ENCODE measurements at regions not wholly inside any gene's neighbourhood (a gene's known extent, or its start where the extent isn't known, plus 50 kb on each side); places are given as distances from the start of the nearest gene placed in this dataset.

GRCh38 chr7:124692425-124692824, 73.2 kb downstream of the GPR37 start:
- Histone ChIP-seq H2AFZ (ENCODE audit: low read length) (no peak overlapping the region), H3K4me1 (ENCODE audit: insufficient read depth, low read length, severe bottlenecking) (no peaks in the 10 kb centered on the region), H3K79me2 (ENCODE audit: insufficient read depth, low read length) (no peaks in the 10 kb centered on the region), H3K9me3 (ENCODE audit: low read length) (no peaks in the 10 kb centered on the region), H3K36me3 (ENCODE audit: insufficient read depth, low read length) (no peaks in the 10 kb centered on the region), H3K9me2 (ENCODE audit: low read depth, low read length) (0 out of 2 replicates have a peak, but pooled peaks cover 3% of the 10 kb centered on the region), H3K4me3 (ENCODE audit: low read depth, low read length, poor library complexity, severe bottlenecking) (no peak overlapping the region), H4K20me1 (ENCODE audit: insufficient read depth, low read length) (no peaks in the 10 kb centered on the region), H3K9ac (ENCODE audit: low read length) (no peak overlapping the region), H3F3A (ENCODE audit: insufficient read depth, low read length) (no peaks in the 10 kb centered on the region), H3K27ac (ENCODE audit: low read depth, low read length, poor library complexity, severe bottlenecking) (no peak overlapping the region), H3K4me2 (ENCODE audit: low read length) (no peak overlapping the region), H3K27me3 (ENCODE audit: insufficient read depth, low read length) (no peaks in the 10 kb centered on the region)
- no peak for TF ChIP-seq EZH2 (IDR thresholded peaks at IDR 0.05; ENCODE audit: borderline replicate concordance, low read length)
- TF ChIP-seq, protein P1, sequence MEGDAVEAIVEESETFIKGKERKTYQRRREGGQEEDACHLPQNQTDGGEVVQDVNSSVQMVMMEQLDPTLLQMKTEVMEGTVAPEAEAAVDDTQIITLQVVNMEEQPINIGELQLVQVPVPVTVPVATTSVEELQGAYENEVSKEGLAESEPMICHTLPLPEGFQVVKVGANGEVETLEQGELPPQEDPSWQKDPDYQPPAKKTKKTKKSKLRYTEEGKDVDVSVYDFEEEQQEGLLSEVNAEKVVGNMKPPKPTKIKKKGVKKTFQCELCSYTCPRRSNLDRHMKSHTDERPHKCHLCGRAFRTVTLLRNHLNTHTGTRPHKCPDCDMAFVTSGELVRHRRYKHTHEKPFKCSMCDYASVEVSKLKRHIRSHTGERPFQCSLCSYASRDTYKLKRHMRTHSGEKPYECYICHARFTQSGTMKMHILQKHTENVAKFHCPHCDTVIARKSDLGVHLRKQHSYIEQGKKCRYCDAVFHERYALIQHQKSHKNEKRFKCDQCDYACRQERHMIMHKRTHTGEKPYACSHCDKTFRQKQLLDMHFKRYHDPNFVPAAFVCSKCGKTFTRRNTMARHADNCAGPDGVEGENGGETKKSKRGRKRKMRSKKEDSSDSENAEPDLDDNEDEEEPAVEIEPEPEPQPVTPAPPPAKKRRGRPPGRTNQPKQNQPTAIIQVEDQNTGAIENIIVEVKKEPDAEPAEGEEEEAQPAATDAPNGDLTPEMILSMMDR (IDR thresholded peaks at IDR 0.05; ENCODE audit: low read length) = no peak

DNA sequence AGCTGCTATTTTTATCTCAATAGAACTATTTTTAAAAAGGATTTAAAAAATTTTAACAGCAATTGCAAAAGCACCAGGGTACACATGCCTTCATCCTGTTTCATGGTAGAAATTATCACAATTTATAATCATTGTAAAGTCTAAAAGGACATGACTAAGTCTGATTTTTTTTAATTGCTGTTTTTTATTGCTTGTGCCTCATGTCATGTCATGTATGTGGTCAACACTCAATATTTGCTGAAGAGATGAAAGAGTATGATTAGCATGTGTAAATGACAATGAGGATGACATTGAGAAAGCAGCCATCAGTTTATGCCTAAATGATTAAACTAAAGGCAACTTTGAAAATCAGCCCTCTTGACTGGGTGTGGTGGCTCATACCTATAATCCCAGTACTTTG, 74.8 kb downstream of the GPR37 start:
- Histone ChIP-seq H3K4me3 (ENCODE audit: low read depth, low read length, poor library complexity, severe bottlenecking) (no peak overlapping the region), H3K79me2 (ENCODE audit: insufficient read depth, low read length) (no peaks in the 10 kb centered on the region), H3K4me1 (ENCODE audit: insufficient read depth, low read length, severe bottlenecking) (no peaks in the 10 kb centered on the region), H3K9me3 (ENCODE audit: low read length) (no peaks in the 10 kb centered on the region), H4K20me1 (ENCODE audit: insufficient read depth, low read length) (no peaks in the 10 kb centered on the region), H2AFZ (ENCODE audit: low read length) (no peak overlapping the region), H3K9ac (ENCODE audit: low read length) (no peak overlapping the region), H3F3A (ENCODE audit: insufficient read depth, low read length) (no peaks in the 10 kb centered on the region), H3K9me2 (ENCODE audit: low read depth, low read length) (0 out of 2 replicates have a peak, but pooled peaks cover 3% of the 10 kb centered on the region), H3K27me3 (ENCODE audit: insufficient read depth, low read length) (no peaks in the 10 kb centered on the region), H3K36me3 (ENCODE audit: insufficient read depth, low read length) (no peaks in the 10 kb centered on the region), H3K27ac (ENCODE audit: low read depth, low read length, poor library complexity, severe bottlenecking) (no peak overlapping the region), H3K4me2 (ENCODE audit: low read length) (no peak overlapping the region)
- no peak for TF ChIP-seq EZH2 (IDR thresholded peaks at IDR 0.05; ENCODE audit: borderline replicate concordance, low read length)
- TF ChIP-seq, protein P1 (IDR thresholded peaks at IDR 0.05; ENCODE audit: low read length) = no peak

DNA sequence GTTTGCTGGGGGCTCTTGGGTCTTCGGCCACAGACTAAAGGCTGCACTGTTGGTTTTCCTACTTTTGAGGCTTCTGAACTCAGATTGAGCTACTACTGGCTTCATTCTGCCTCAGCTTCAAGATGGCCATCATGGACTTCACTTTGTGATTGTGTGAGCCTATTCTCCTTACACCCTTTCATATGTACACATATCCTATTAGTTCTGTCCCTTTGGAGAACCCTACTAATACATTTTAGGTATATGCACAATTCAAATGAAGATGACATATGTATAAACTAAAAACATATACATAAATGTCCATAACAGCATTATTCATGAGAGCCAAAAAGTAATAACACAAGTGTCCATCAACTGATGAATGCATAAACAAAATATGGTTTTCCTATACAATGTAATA, 75.7 kb downstream of the GPR37 start:
- no peak overlapping the region for H3K9ac ChIP-seq (ENCODE audit: low read length)
- H3K36me3 ChIP-seq (ENCODE audit: insufficient read depth, low read length) = no peaks in the 10 kb centered on the region
- H3K4me1 ChIP-seq (ENCODE audit: insufficient read depth, low read length, severe bottlenecking) = no peaks in the 10 kb centered on the region
- 0 out of 2 replicates have a peak, but pooled peaks cover 3% of the 10 kb centered on the region for H3K9me2 ChIP-seq (ENCODE audit: low read depth, low read length)
- TF ChIP-seq, protein P1 (IDR thresholded peaks at IDR 0.05; ENCODE audit: low read length) = no peak
- no peak for TF ChIP-seq EZH2 (IDR thresholded peaks at IDR 0.05; ENCODE audit: borderline replicate concordance, low read length)
- H2AFZ ChIP-seq (ENCODE audit: low read length) = no peak overlapping the region
- H3F3A ChIP-seq (ENCODE audit: insufficient read depth, low read length) = no peaks in the 10 kb centered on the region
- no peak overlapping the region for H3K4me2 ChIP-seq (ENCODE audit: low read length)
- no peaks in the 10 kb centered on the region for H3K9me3 ChIP-seq (ENCODE audit: low read length)
- H3K79me2 ChIP-seq (ENCODE audit: insufficient read depth, low read length) = no peaks in the 10 kb centered on the region
- H4K20me1 ChIP-seq (ENCODE audit: insufficient read depth, low read length) = no peaks in the 10 kb centered on the region
- no peaks in the 10 kb centered on the region for H3K27me3 ChIP-seq (ENCODE audit: insufficient read depth, low read length)
- H3K4me3 ChIP-seq (ENCODE audit: low read depth, low read length, poor library complexity, severe bottlenecking) = no peak overlapping the region
- H3K27ac ChIP-seq (ENCODE audit: low read depth, low read length, poor library complexity, severe bottlenecking) = no peak overlapping the region

All from OCI-LY1 (cell line).